Middle frontal gyrus (tissue), 1 donor: ENCODE measurements at regions not wholly inside any gene's neighbourhood (a gene's known extent, or its start where the extent isn't known, plus 50 kb on each side); places are given as distances from the start of the nearest gene placed in this dataset.

Source experiments
- DNase-seq: peaks from one replicate; pipeline ENCODE4 v3.0.0-alpha.2; 2015; ENCODE audit warnings: low spot score; ENCODE audit errors: extremely low spot score

DNA sequence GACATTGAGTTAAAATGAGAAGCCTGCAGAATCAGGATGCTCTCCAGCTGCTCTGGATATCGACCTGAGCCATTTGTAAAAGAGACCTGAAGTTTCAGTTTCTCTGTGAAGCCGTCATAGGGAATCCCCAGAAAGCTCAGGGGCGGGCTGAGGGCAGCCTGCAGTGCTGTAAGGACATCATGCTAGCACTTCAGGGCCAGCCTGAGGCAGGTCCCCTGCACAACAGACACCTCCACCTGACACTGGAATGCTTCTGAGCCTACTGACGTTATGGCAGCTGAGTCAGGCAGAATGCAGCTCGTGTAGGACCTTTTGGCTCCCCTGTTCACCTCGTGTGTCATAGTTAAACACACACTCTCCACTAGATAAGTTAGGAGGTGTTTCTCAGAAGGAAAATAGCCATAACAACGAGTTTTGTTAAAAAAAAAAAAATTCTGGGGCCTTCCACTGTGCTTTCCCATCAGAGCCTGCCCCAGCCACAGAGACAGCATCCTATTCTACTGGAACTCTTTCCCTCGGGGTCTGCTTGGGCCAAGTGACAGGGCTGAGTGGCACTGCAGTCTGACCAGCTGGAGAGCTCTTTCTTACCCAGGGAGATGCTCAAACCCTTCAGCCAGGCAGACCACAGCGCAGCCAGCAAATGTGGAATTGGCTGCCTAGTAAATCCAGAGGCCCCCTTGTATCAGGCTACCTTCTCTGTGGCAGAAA, 354.9 kb downstream of the DIRAS2 start:
- no peak for DNase-seq

DNA sequence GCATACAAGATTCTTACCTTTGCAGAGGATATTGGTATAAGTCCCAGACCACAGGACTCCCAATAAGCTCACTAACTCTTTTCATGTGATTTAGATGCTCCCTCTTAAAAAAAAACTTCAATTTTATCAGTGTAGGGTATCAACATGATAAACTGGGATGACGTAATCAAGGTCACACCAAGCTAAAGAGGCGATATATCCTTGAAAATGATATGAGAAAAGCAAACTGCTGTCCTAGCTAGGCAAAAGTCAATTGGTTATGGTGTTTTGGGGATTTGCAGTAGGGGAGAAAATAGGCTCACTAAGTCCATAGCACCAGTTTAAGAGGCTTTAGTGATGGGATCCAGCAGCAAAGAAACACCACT, 354.4 kb downstream of the DIRAS2 start:
- no peak for DNase-seq

DNA sequence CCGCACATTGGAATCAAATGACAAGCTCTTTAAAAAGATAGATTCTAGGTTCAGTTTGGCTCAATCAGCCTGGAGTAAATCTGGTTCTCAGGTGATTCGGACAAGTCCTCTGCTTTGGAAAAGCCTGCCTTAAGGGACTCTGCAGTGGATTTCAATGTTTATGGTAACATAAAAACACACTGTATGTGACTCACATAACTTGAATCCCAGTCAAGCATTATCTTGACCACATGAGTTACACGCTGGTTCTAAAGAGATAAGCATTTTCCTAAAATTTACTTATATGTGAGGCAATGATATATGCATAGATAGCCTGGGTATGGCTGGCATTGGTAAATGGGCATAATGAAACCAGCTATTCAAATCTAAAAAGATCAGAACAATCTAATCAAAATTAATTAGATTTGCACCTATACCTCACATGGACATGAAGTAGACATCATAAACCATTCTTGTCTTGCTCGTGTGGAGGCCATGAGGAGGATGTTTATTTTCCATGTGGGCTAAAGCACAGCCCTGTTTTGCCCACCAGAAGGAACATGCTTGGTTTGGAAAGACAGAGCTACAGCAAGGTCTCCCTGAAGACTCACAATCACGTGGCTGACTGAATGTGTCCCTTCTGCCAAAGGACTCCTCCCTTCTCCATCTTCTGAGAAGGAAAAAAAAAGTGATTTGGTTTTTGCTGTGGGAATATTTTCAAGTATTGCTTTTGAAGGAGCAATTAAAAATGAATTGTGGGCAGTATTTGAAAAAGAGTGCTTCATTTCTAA, 351.7 kb downstream of the DIRAS2 start:
- no peak for DNase-seq

DNA sequence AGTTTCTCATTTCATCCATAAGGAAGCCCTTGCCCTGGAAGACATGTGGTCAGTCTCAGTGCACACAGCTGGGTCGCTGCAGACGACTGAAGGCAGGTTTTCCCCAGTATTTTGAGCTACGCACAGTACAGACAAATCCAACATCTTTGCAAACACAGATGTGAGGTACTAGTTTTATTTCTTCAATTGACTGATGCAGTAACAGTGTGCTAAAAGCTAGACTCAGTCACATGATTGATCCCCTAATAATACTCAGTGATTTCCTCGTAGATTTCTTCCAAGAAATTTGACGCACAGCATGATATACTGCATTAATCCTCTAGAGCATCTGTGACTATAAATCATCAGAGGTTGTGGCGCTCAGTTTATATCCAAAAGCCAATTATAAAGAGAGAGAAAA, 346.1 kb downstream of the DIRAS2 start:
- DNase-seq: no peak

DNA sequence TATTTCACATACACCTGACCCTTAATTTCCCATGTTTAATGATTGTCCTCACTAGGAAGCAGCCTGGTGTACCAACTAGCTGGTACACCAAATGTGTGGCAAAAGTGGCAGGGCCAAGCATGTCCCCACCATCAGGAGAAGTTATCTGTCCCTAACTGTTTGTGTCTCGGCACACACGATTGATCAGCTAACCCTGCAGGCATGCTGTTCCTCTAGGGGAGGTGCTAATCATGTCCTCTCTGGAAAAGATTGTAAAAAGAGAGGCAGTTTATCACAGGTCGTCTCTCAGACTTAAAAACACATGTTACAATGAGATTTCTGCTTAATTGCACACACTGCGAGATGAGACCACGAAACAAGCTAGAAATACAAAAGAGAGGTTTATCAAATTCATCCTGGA, 342.7 kb downstream of the DIRAS2 start:
- DNase-seq: no peak

DNA sequence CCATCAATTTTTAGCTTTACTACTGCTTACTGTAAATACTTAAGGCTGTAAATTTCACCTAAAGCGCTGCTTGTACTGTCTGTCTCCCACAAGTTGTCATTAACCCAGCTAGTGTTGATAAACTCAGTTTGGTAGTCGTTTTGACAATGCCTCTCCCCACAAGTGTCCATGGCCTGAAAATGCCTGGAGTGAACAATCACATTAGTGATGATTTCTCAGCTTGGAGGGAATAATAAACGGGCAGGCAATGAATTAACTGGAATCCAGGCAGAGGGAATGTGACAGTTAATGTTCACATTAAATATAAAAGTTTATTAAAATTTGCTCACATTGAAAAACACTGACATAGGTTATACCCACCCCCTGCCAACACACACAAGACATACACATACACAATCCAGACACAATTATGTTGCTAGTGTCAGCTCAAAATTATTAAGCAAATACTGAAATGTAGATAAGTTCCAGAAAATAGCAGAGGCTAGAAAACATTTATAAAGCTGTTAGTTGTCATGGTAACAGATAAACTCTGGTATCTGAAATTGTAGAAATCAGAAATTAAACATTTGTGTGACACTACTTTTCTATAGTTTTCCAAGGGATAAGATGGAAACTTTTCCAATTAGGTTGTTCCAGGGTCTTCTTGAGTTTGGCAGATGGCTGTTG, 341.9 kb downstream of the DIRAS2 start:
- no peak for DNase-seq

DNA sequence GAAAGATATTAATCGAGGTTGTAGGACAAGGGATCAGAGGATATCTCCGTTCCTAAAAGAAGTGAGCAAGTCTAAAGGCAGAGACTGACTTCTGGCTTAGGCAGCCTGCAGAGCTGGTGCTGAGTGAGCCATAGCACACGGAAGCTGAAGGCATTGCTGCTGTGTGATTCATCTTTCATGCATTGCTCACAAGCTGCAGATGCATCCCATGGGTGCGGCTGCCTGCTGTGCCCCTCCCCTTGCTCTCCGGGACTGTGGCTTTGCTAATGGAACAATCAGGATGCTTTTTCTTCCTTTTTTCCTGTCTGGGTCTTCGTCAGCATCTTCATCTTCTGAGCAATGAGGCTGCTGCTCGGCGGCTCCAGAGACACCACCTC, 341.4 kb downstream of the DIRAS2 start:
- no peak for DNase-seq

DNA sequence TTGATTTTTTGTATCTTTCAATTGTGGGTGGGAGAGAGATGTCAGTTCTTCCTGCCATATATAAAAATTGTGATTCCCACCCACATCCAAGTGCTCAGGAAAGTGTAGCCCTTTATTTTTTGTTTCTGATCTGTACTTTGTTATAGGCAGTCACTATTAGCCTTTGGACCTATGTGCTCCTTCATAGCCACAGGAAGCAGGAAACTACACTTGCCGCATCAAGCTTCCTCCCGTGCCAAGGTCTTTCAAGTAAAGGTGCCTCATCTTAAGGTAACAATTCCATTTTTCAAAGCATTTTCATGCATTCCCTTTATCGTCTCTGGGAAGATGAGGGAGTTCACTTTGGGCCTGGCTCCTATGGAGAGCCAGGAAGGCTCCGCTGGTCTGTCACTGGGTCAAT, 339.0 kb downstream of the DIRAS2 start:
- DNase-seq: no peak

DNA sequence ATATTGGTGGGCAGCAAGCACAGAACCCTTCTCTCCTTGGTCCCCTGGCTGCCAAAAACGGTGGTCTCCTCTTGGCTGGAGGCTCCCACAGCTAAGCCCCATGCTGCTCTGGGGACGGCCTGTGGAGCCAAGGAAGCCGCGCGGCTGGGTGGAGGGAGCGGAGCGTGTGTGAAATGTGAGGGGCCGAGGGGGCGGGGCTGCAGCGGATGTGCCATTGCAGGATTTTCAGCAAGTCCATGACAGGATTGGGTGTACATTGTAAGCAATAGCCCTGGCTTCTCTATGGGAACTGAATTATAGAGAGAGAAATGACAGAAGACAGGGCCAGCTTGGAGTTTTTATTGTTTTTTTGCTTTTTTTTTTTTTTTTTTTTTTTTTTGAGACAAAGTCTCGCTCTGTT, 336.5 kb downstream of the DIRAS2 start:
- DNase-seq: no peak

DNA sequence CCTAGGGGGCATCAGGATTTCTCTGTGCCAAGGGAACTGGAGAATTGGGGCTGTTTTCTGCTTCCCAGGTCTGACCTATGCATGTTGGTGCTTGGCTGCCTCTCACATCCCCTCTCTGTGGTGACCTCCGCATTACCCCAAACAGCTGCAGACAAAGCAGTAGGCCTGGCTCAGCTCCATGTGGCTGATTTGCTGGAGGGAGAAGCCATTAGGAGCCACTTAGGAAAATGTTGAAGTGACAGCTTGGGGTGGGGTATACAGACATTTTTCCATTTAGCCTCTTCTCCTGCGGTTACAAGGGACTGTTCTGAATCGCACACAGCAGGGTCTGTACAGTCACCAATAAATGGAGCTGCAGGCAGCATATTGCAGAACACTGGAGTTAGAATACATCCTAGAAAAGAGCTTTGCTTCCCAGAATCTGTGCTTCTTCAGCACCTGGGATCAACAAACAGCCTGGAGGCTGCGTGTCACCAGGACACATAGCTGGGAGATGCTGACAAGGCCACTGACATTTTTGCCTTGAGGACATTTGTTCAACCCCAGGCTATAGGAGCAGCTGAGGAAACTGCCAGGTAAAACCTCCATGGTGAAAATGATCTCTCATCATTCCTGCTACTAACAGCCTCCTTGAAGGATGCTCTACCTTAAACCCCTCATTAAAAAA, 335.3 kb downstream of the DIRAS2 start:
- no peak for DNase-seq

DNA sequence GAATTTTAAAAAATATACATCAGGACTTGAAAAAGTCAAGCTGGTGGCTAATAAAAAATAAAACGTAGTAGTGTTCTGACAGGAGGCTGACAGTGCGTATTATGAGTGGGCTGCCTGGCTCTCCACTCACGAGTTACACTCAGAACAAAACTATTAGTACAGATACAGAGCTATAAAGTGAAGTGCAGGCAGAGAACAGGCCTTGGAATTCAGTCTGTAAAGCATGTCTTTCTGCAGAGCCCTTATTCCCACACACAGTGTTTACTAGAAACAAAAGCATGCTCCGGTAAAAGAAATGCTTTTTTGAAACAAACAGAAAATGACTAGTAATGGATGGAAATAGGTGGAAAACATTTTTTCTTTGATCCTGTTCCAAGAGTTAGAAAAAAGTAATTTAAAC, 334.7 kb downstream of the DIRAS2 start:
- no peak for DNase-seq

DNA sequence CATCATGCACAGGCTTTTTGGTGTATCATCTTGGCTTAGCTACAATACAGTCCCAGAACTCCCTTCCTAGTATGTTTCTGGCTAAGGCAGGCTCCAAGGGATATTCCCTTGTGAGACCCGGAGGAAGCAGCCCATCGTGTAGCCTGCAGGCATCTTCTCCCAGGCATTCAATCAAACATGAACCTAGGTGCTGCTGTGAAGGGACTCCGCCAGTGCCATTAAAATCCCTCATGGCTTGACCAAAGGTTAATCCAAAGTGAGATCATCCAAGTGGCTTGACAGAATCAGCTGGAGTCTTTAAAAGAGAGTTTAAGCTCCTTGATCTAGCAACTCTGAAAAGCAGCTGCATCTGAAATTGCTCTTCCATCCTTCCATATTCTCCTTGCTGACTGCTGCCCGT, 333.9 kb downstream of the DIRAS2 start:
- no peak for DNase-seq

DNA sequence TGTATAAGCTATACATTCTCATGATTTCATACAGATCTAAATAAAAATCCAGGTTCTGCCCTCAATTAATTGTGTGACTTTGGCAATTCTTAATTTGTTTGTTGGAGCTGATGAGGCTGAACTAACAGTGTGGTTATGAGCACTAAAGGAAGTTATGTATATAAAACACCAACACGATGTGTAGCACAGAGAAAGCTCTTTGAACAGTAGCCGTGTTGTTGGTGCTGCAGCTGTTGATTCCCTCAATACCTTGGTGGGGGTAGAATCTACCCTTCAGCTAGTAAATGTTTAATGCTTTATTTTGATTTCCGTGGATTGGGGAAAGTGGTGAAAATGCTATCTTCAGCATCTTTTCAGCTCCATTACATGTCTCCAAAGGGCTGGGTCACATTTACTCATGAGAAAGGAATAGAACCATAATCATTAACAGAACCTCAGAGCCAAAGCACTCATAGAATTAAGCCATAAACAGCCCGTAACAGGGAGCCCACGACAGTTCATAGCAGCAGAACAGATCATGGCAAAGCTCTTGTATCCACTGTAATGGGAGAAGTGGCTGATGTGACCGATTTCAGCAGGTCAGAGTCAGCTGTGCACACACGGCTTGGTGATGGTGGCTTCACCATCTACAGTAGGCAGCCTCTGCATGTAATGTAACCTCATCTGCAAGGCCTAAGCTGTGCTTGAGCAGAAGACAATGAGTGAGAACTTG, 332.7 kb downstream of the DIRAS2 start:
- DNase-seq: no peak

DNA sequence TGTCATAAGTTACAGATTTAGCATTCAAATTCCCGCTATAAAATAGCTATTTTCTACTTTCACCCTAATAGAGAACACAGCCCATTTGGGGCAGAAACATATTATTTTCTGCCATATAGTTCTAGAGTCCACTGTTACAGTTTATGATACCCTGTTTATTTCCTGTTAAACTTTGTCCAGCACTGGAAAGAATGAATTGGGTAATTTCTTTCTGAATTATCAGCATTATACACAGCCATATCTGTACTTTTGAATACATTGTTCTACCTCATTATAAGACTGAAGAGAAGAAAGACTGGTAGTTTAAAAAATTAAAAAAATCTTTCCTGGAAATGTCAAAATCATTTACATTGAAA, 332.1 kb downstream of the DIRAS2 start:
- DNase-seq: no peak

DNA sequence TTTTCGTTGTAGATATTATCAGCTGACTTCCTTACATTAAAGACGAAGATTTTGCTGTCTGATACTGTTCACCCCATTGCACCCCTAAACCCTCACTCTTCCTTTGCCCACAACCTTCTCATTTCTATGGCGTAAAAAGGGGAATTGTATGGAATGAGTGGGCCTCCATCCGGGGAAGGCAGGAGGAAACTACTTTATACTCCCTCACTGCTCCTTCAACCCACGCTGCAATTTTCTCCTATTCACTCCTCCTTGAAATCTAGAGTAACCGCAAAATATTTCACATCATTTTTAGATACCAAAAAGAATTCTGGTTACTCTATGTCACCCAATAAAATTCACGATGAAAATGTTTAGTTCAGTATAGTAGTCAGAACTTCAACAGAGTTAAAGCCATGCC, 330.8 kb downstream of the DIRAS2 start:
- no peak for DNase-seq

DNA sequence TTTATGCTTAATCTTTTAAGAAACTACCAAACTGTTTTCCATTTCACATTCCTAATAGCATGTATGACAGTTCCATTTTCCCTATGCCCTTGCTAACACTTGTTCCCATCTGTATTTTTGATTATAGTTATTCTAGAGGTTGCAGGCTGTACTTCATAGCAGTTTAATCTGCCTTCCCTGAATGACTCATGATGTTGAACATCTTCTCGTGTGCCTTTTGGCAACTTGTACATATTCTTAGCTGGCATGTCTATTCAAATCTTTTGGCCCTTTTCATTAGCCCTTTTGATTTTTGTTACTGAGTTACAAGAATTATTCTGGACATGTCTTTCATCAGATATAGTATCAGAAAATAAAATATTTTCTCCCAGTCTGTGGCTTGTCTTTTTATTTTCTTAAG, 320.3 kb downstream of the DIRAS2 start:
- DNase-seq: no peak

DNA sequence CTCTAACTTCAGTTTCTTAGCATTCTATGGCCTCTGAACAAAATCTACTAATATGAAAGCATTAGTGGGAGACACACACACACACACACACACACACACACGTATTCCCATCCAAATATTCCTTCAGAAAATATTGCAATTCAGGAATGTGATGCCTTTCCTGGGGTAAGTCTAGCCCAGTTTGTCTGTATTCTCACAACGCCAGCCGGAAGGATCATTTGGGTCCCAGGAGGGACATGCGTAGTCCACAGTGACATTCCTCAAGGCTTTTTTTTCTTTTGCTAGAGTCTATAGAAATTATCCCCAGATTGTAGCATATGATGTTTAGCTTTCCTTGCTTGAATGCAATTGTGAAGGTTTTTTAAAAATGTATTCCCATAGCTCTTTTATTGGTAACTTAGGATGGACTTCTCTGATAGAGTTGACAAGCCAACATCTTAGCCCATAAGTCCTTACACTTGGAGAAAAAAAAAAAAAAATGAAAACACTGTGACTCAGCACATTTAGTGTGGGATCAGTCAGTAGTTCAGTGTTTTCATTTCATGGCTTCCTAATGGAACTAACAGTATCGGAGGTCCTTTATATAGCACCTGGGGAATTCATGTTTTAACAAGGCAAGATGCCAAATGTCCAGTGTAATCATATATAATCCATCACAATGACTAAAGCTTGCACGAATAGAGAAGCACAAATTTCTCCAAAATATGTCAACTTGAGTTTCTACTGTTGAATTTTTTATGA, 316.5 kb downstream of the DIRAS2 start:
- no peak for DNase-seq

DNA sequence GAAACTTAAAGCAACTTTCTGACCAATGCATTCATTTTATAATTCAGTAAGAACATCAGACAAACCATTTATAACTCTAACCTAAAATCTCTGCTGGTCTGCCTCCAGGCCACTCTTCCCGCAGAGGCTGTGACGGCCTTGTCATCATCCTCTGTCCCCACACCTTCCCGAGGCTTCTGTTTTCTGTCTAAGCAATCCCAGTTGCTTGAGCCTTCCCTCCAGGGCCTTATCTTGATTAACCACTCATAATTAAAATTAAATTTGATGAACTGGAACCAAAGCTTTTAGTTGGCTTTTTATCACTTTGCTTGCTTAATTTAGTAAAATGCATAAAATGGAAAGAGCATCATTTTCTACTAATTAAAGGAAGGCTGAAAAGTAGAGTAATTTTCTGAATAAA, 312.4 kb downstream of the DIRAS2 start:
- no peak for DNase-seq

DNA sequence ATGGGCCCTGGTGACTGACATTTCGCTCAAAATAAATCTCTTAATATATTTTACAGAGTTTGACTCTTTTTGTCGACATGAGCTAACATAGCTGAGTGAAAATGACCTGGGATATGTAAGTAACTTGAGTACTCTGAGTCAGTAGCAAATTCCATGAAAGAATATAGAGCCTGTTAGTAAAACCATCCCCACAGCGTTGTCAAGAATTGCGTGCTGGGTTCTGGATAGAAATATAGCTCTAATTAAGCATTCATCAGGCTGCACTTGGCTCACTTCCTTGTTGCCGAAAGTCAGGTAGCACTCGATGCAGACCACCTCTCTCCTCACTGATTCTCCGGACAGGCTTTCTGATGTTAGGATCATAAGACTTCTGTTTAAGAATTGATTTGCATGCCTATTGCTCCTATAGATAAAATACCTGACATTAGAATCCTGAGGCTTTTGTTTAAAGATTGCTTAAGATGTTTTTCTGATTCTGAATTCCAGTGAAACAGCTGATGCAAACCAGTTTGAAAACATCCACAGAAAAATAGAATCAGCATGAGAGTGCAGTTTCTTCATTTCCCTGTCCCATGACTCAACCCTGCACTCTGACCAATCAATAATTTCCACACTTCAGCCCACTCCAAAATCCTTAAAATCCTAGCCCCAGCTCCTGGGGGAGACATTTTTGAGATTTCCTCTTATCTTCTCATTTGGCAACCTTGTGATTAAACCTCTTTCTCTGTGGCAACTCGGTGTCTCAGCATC, 310.6 kb downstream of the DIRAS2 start:
- no peak for DNase-seq

DNA sequence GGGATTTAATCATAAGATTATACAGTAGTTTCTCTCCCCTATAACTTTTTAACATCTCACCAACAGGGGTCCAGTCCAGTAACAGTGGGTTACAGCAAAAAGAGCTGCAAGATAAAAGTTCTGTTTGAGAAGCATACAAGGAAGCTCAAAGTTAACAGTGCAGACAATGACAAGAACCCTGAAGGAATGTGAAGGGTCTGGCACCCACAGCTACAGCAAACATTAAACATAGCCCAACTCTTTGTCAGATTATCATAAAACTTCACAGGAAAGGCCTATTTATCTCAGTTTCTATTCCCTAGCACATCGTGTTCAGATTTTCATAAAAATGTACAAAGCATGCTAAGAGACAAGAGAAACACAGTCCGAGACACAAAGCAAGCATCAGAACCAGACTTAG, 309.4 kb downstream of the DIRAS2 start:
- DNase-seq: no peak
